Uterus (tissue), 3 donors: ENCODE measurements at regions not wholly inside any gene's neighbourhood (a gene's known extent, or its start where the extent isn't known, plus 50 kb on each side); places are given as distances from the start of the nearest gene placed in this dataset.

Experiments
- DNase-seq, 2 donors: peaks; one replicate each; pipeline ENCODE4 v3.0.0-alpha.2; 2019 to 2020
- H3K27ac ChIP-seq, 2 donors: fragments of 200-600 bp; sonication (generic); 1 replicate in 1 of 2; 2 replicates in 1 of 2; pipeline ENCODE4 v1.5.1; 2016 to 2018
- H3K27me3 ChIP-seq, 2 donors: fragments of 200-600 bp; sonication (generic); one replicate each; pipeline ENCODE4 v1.5.1; 2018 to 2019; ENCODE audit warnings: control low read depth in 1 of 2
- H3K36me3 ChIP-seq, 2 donors: fragments of 200-600 bp; sonication (generic); one replicate each; pipeline ENCODE4 v1.5.1; 2019; ENCODE audit warnings: control low read depth in 1 of 2
- H3K4me1 ChIP-seq, 2 donors: fragments of 200-600 bp; sonication (generic); one replicate each; pipeline ENCODE4 v1.5.1; 2018 to 2019; ENCODE audit warnings: control low read depth in 1 of 2
- H3K4me3 ChIP-seq, 2 donors: fragments of 200-600 bp; sonication (generic); 1 replicate in 1 of 2; 2 replicates in 1 of 2; pipeline ENCODE4 v1.5.1; 2018 to 2019; ENCODE audit warnings: mild to moderate bottlenecking in 1 of 2
- H3K9me3 ChIP-seq, 2 donors: fragments of 200-600 bp; sonication (generic); one replicate each; pipeline ENCODE4 v1.5.1; 2019; ENCODE audit warnings: control low read depth in 1 of 2
- POLR2A ChIP-seq, 2 donors: fragments of 450-650 bp; IDR thresholded peaks; one replicate each; pipeline ENCODE4 v1.6.1; 2016; ENCODE audit warnings: antibody characterized with exemption in 2 of 2, mild to moderate bottlenecking in 1 of 2, moderate library complexity in 1 of 2
- intact Hi-C: fragments of 100-400 bp; cut with DNase I; formaldehyde crosslinking; loops from one replicate; pipeline ENCODE4 v1.15.1; 2023; ENCODE audit warnings: low total_unique reads
- TF ChIP-seq, protein P1 (sequence below), 4 experiments: fragments of 200-600 bp in 2 of 4; fragments of 450-650 bp in 2 of 4; sonication (generic) in 2 of 4; IDR thresholded peaks; one replicate each; pipeline ENCODE4 v1.5.1; 2016 to 2019; ENCODE audit warnings: antibody characterized with exemption in 4 of 4, mild to moderate bottlenecking in 2 of 4, moderate library complexity in 1 of 4
- donor health status: DM: yes; HTN: yes; CAD: no.

- Histone ChIP-seq H3K9me3 (no peaks in the 10 kb centered on the region), H3K4me3 (no peak overlapping the region), H3K27me3 (no peaks in the 10 kb centered on the region), H3K27ac (no peak overlapping the region), H3K36me3 (no peaks in the 10 kb centered on the region), H3K4me1 (no peaks in the 10 kb centered on the region)
- no peak for DNase-seq
- intact Hi-C loops, result no loop called here
- TF ChIP-seq, protein P1, sequence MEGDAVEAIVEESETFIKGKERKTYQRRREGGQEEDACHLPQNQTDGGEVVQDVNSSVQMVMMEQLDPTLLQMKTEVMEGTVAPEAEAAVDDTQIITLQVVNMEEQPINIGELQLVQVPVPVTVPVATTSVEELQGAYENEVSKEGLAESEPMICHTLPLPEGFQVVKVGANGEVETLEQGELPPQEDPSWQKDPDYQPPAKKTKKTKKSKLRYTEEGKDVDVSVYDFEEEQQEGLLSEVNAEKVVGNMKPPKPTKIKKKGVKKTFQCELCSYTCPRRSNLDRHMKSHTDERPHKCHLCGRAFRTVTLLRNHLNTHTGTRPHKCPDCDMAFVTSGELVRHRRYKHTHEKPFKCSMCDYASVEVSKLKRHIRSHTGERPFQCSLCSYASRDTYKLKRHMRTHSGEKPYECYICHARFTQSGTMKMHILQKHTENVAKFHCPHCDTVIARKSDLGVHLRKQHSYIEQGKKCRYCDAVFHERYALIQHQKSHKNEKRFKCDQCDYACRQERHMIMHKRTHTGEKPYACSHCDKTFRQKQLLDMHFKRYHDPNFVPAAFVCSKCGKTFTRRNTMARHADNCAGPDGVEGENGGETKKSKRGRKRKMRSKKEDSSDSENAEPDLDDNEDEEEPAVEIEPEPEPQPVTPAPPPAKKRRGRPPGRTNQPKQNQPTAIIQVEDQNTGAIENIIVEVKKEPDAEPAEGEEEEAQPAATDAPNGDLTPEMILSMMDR (IDR thresholded peaks at IDR 0.05), result no peak
- TF ChIP-seq POLR2A (IDR thresholded peaks at IDR 0.05), result no peak
Observed at GRCh38 chr3:117669774-117670173, 960.2 kb downstream of the TUSC7 start.

DNA sequence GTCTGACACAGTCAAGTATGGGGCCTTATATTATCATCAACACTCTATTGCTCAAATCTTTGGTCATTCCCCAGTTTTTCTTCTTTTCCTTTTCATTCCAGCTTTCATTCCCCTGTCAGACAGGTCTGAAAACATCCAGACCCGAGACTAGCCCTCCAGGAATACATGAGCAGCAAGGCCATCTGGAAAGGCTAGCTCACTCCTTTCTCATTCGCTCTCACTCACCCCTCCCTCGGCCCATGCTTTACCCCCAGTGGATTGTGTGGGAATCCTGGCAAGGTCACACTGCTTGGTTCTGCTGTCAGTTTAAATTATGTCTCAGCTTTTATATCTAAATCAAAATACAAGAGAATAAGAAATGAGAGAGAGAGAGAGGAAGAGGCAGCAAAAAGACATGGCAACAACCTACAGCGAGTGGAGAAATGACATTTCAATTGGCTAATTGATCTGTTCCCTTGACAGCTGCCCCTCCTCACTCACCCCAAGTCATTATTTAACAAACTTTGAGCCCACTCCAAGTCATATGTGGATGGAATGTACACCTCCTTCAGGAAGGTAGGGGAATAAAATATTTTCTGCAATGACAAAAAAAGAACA lies 962.2 kb downstream of the TUSC7 start:
- intact Hi-C loops, result no loop called here
- no peak for DNase-seq
- Histone ChIP-seq H3K4me3 (no peak overlapping the region), H3K27ac (no peak overlapping the region), H3K4me1 (no peaks in the 10 kb centered on the region), H3K9me3 (no peaks in the 10 kb centered on the region), H3K36me3 (no peaks in the 10 kb centered on the region), H3K27me3 (no peaks in the 10 kb centered on the region)
- TF ChIP-seq, protein P1 (IDR thresholded peaks at IDR 0.05), result no peak
- TF ChIP-seq POLR2A (IDR thresholded peaks at IDR 0.05), result no peak

GRCh38 chr3:117674321-117674720 lies 964.7 kb downstream of the TUSC7 start:
- no peak for DNase-seq
- no peak for TF ChIP-seq POLR2A (IDR thresholded peaks at IDR 0.05)
- TF ChIP-seq, protein P1 (IDR thresholded peaks at IDR 0.05), result no peak
- intact Hi-C loops, result no loop called here
- Histone ChIP-seq H3K27ac (no peak overlapping the region), H3K27me3 (no peaks in the 10 kb centered on the region), H3K9me3 (no peaks in the 10 kb centered on the region), H3K4me1 (no peaks in the 10 kb centered on the region), H3K4me3 (no peak overlapping the region), H3K36me3 (no peaks in the 10 kb centered on the region)

GRCh38 chr3:117681619-117682018 lies 972.0 kb downstream of the TUSC7 start:
- H3K9me3 ChIP-seq, result no peaks in the 10 kb centered on the region
- TF ChIP-seq, protein P1 (IDR thresholded peaks at IDR 0.05), result no peak
- no peak for TF ChIP-seq POLR2A (IDR thresholded peaks at IDR 0.05)

DNA sequence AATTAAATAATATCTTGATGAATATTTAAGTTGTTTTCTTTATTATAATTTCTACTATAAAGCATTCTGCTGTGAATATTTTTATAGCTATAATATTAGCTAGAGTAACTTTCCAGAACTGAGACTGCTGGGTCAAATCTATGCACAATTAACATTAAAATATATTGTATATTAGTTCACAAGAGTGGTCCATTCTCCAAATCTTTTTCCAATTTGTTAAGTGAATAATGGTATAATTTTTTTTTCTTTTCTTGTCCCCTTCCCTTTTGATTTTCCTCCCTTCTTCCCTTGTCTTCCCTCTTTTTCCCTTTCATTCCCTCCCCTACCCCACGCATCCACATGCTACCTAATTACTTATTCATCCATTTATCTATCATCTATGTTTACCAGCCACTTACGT lies 977.5 kb downstream of the TUSC7 start:
- no peaks in the 10 kb centered on the region for H3K36me3 ChIP-seq
- intact Hi-C loops, result no loop called here
- TF ChIP-seq, protein P1 (IDR thresholded peaks at IDR 0.05), result no peak
- TF ChIP-seq POLR2A (IDR thresholded peaks at IDR 0.05), result no peak

More at GRCh38 chr3:117681619-117682018, 972.0 kb downstream of the TUSC7 start:
- no peak for DNase-seq
- Histone ChIP-seq H3K27ac (no peak overlapping the region), H3K4me3 (no peak overlapping the region), H3K4me1 (no peaks in the 10 kb centered on the region), H3K36me3 (no peaks in the 10 kb centered on the region), H3K27me3 (no peaks in the 10 kb centered on the region)
- intact Hi-C loops, result no loop called here

More for the DNA sequence above, 977.5 kb downstream of the TUSC7 start:
- Histone ChIP-seq H3K4me1 (no peaks in the 10 kb centered on the region), H3K4me3 (no peak overlapping the region), H3K27ac (no peak overlapping the region), H3K27me3 (no peaks in the 10 kb centered on the region), H3K9me3 (no peaks in the 10 kb centered on the region)
- DNase-seq, result no peak
